IMR-90 (cell line): ENCODE measurements at regions not wholly inside any gene's neighbourhood (a gene's known extent, or its start where the extent isn't known, plus 50 kb on each side); places are given as distances from the start of the nearest gene placed in this dataset.

ENCODE experiments used
- ATAC-seq: fragments of 200-7000 bp; cut with Tn5 transposase; 2 replicates; pipeline ENCODE4 v1.9.1; 2020; ENCODE audit warnings: low read depth, mild to moderate bottlenecking, moderate library complexity
- BruUV-seq: library from RNA; stranded (reverse); fragments of 400-500 nt; replicated peaks from 2 replicates; lab custom pipeline; 2021; lab: Mats Ljungman, UMichigan
- CTCF ChIA-PET: fragments of 300-600 bp; formaldehyde crosslinking; extraction: SDS; loops from one replicate; lab custom pipeline; 2021; ENCODE audit warnings: antibody characterized with exemption; lab: Yijun Ruan, JAX
- POLR2A ChIA-PET: fragments of 300-600 bp; sonication (Branson Sonifier 250); formaldehyde crosslinking; loops from one replicate; lab custom pipeline; 2022; ENCODE audit warnings: antibody characterized with exemption; ENCODE audit not compliant: unreplicated experiment; lab: Charles Lee
- DNase-seq: peaks from one replicate; pipeline ENCODE4 v3.0.0; 2013
- H2AFZ ChIP-seq: replicated peaks from 2 replicates; pipeline ENCODE3; 2013; ENCODE audit warnings: low read length, mild to moderate bottlenecking; ENCODE audit not compliant: poor library complexity
- H2AK5ac ChIP-seq: 2 replicates; pipeline ENCODE4 v1.6.1; 2013; ENCODE audit warnings: low read depth, low read length, inconsistent platforms
- H2AK9ac ChIP-seq: replicated peaks from 2 replicates; pipeline ENCODE3; 2013; ENCODE audit warnings: mild to moderate bottlenecking, low read depth, low read length, moderate library complexity; ENCODE audit not compliant: poor library complexity
- H2BK120ac ChIP-seq: 2 replicates; pipeline ENCODE4 v1.6.1; 2013; ENCODE audit warnings: low read depth, low read length, inconsistent platforms
- H2BK15ac ChIP-seq: 3 replicates; pipeline ENCODE4 v1.6.1; 2013; ENCODE audit warnings: low read depth, low read length, inconsistent platforms
- H2BK20ac ChIP-seq: 2 replicates; pipeline ENCODE4 v1.6.1; 2013; ENCODE audit warnings: low read depth, mild to moderate bottlenecking, inconsistent platforms, low read length, moderate library complexity
- H2BK5ac ChIP-seq: 2 replicates; pipeline ENCODE4 v1.6.1; 2013; ENCODE audit warnings: mild to moderate bottlenecking, low read depth, low read length, inconsistent platforms; ENCODE audit not compliant: poor library complexity, severe bottlenecking
- H3K14ac ChIP-seq: replicated peaks from 2 replicates; pipeline ENCODE4 v1.6.1; 2013; ENCODE audit warnings: low read depth, low read length, inconsistent platforms
- H3K18ac ChIP-seq: 2 replicates; pipeline ENCODE4 v1.6.1; 2013; ENCODE audit warnings: low read depth, low read length, control low read depth
- H3K23ac ChIP-seq: 2 replicates; pipeline ENCODE4 v1.6.1; 2013; ENCODE audit warnings: low read depth, low read length, inconsistent platforms
- H3K27ac ChIP-seq: 2 replicates; pipeline ENCODE4 v1.5.1; 2013; ENCODE audit warnings: mild to moderate bottlenecking, control low read depth, low read length; ENCODE audit not compliant: insufficient read depth
- H3K27me3 ChIP-seq: 2 replicates; pipeline ENCODE4 v1.6.1; 2013; ENCODE audit warnings: low read length; ENCODE audit not compliant: control insufficient read depth, insufficient read depth
- H3K36me3 ChIP-seq: 2 replicates; pipeline ENCODE4 v1.6.1; 2013; ENCODE audit warnings: low read length, mixed read lengths; ENCODE audit not compliant: control insufficient read depth, insufficient read depth
- H3K4ac ChIP-seq: 2 replicates; pipeline ENCODE4 v1.6.1; 2013; ENCODE audit warnings: low read depth, low read length, inconsistent platforms
- H3K4me1 ChIP-seq: 2 replicates; pipeline ENCODE4 v1.6.1; 2013; ENCODE audit warnings: low read length, mixed read lengths; ENCODE audit not compliant: control insufficient read depth, insufficient read depth
- H3K4me2 ChIP-seq: 2 replicates; pipeline ENCODE4 v1.6.1; 2013; ENCODE audit warnings: low read depth, mild to moderate bottlenecking, control low read depth, low read length, moderate library complexity
- H3K4me3 ChIP-seq: 2 replicates; pipeline ENCODE4 v1.5.1; 2013; ENCODE audit warnings: low read depth, mild to moderate bottlenecking, control low read depth, low read length, moderate library complexity; ENCODE audit not compliant: insufficient read depth
- H3K56ac ChIP-seq: 2 replicates; pipeline ENCODE4 v1.6.1; 2013; ENCODE audit warnings: low read length, inconsistent platforms; ENCODE audit not compliant: insufficient read depth; ENCODE audit errors: extremely low read depth
- H3K79me1 ChIP-seq, 2 experiments: 2 replicates each; pipeline ENCODE4 v1.6.1; 2013; ENCODE audit warnings: low read length in 2 of 2, inconsistent platforms in 1 of 2, low read depth in 1 of 2
- H3K9ac ChIP-seq: 2 replicates; pipeline ENCODE4 v1.6.1; 2013; ENCODE audit warnings: low read depth, low read length, control low read depth
- H3K9me1 ChIP-seq: 2 replicates; pipeline ENCODE4 v1.6.1; 2013; ENCODE audit warnings: low read length, inconsistent platforms; ENCODE audit not compliant: insufficient read depth
- H3K9me3 ChIP-seq: 2 replicates; pipeline ENCODE4 v1.6.1; 2013; ENCODE audit warnings: low read length; ENCODE audit not compliant: control insufficient read depth, insufficient read depth
- H4K20me1 ChIP-seq: 2 replicates; pipeline ENCODE4 v1.6.1; 2013; ENCODE audit warnings: low read length, inconsistent platforms; ENCODE audit not compliant: insufficient read depth
- H4K5ac ChIP-seq: 2 replicates; pipeline ENCODE4 v1.6.1; 2013; ENCODE audit warnings: mild to moderate bottlenecking, low read depth, low read length, control low read depth
- H4K8ac ChIP-seq, 2 experiments: 2 replicates each; pipeline ENCODE4 v1.6.1; 2013; ENCODE audit warnings: low read depth in 2 of 2, low read length in 2 of 2, control low read depth in 1 of 2, inconsistent platforms in 1 of 2
- H4K91ac ChIP-seq: 2 replicates; pipeline ENCODE4 v1.6.1; 2013; ENCODE audit warnings: low read depth, low read length, inconsistent platforms; ENCODE audit not compliant: insufficient read depth
- ELK1 ChIP-seq: fragments of 150-350 bp; IDR thresholded peaks from 2 replicates; pipeline ENCODE4 v1.6.1; 2016; ENCODE audit warnings: low read depth, mild to moderate bottlenecking, low read length, moderate library complexity, borderline replicate concordance
- NFE2L2 ChIP-seq: fragments of 150-350 bp; IDR thresholded peaks from 2 replicates; pipeline ENCODE4 v1.6.1; 2016; ENCODE audit warnings: low read depth, mild to moderate bottlenecking, low read length
- WGBS, 2 experiments: methylation state at CpG; one replicate each; pipeline versions ENCODE4 v1.1.5 to v1.1.7; 2013; ENCODE audit warnings: missing lambda C conversion rate in 2 of 2; ENCODE audit not compliant: insufficient read length in 1 of 2; ENCODE audit errors: extremely low coverage in 2 of 2; 5-methylcytosine and 5-hydroxymethylcytosine counted together
- dilution Hi-C: fragments of 300-500 bp; cut with HindIII; formaldehyde crosslinking; loops from one replicate; pipeline ENCODE4 v1.14.3; 2018; ENCODE audit warnings: low sequenced_read_pairs; ENCODE audit not compliant: unreplicated experiment
- in situ Hi-C: fragments of 300-500 bp; cut with MboI; formaldehyde crosslinking; loops from 3 replicates; pipeline ENCODE4 v1.14.3; 2019; ENCODE audit warnings: low sequenced_read_pairs, inconsistent platforms, mixed read lengths
- intact Hi-C: fragments of 100-400 bp; cut with micrococcal nuclease; formaldehyde crosslinking; loops from 2 replicates; pipeline ENCODE4 v1.10.0; 2022

- H3K36me3 ChIP-seq, result no peaks in the 10 kb centered on the region
- H4K8ac ChIP-seq, result no peak overlapping the region
- dilution Hi-C loops, result no loop called here
- BruUV-seq, result no TSS peak
- no peak overlapping the region for H3K4me2 ChIP-seq
- H2AFZ ChIP-seq, result no peak overlapping the region
- H3K9me1 ChIP-seq, result no peaks in the 10 kb centered on the region
- no peaks in the 10 kb centered on the region for H3K79me1 ChIP-seq
- H3K56ac ChIP-seq, result no peak overlapping the region
- no peaks in the 10 kb centered on the region for H3K4me1 ChIP-seq
- in situ Hi-C loops, result no loop called here
- H3K27ac ChIP-seq, result no peak overlapping the region
- ChIA-PET POLR2A (no interaction called here), CTCF (interaction anchor here (0.6 kb wide), 1 partner anchor 15 kb away, joined by 3 read pairs; no protein-coding TSS in a partner anchor)
- H4K5ac ChIP-seq, result no peak overlapping the region
- H2BK20ac ChIP-seq, result no peak overlapping the region
- no peak overlapping the region for H3K14ac ChIP-seq
- ATAC-seq, result no peak
- H2BK5ac ChIP-seq, result no peak overlapping the region
- no peak overlapping the region for H3K18ac ChIP-seq
- H4K20me1 ChIP-seq, result no peaks in the 10 kb centered on the region
- no peak overlapping the region for H3K4ac ChIP-seq
- no peak overlapping the region for H4K91ac ChIP-seq
- no peak overlapping the region for H3K4me3 ChIP-seq
- no peak overlapping the region for H3K23ac ChIP-seq
- no peak overlapping the region for H2AK9ac ChIP-seq
- no peaks in the 10 kb centered on the region for H3K27me3 ChIP-seq
- H3K9me3 ChIP-seq, result no peaks in the 10 kb centered on the region
- intact Hi-C loops, result no loop called here
- no peak for TF ChIP-seq ELK1
- no peak for TF ChIP-seq NFE2L2
- no peak overlapping the region for H2AK5ac ChIP-seq
- DNase-seq, result no peak
- no peak overlapping the region for H2BK15ac ChIP-seq
- no peak overlapping the region for H2BK120ac ChIP-seq
- no peak overlapping the region for H3K9ac ChIP-seq
- WGBS, 2 experiments, result no CpG with 5 or more reads among the region's 4 CpGs
Observed at GRCh38 chr13:38543561-38543960, 143.3 kb upstream of the FREM2 start.
